H1 (cell line): ENCODE measurements at regions not wholly inside any gene's neighbourhood (a gene's known extent, or its start where the extent isn't known, plus 50 kb on each side); places are given as distances from the start of the nearest gene placed in this dataset.

Experiments
- CTBP2 ChIP-seq: IDR thresholded peaks from 2 replicates; pipeline ENCODE4 v1.7.0; 2011; ENCODE audit warnings: borderline replicate concordance, mild to moderate bottlenecking, moderate library complexity, mixed read lengths, low read length; ENCODE audit not compliant: insufficient read depth, insufficient read length
- KDM4A ChIP-seq: IDR thresholded peaks from one replicate; pipeline ENCODE4 v1.7.1; 2012; ENCODE audit warnings: low read depth, mild to moderate bottlenecking, moderate library complexity, low read length, inconsistent platforms; ENCODE audit not compliant: severe bottlenecking

DNA sequence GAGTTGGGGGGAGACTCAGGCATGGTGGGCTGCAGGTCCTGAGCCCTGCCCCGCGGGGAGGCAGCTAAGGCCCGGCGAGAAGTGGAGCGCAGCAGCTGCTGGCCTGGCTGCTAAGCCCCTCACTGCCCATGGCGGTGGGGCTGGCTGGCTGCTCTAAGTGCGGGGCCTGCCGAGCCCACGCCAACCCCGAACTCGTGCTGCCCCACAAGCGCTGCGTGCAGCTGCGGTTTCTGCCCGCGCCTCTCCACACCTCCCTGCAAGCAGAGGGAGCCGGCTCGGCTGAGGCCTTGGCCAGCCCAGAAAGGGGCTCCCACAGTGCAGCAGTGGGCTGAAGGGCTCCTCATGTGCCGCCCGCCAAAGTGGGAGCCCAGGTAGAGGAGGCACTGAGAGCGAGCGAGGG is 1355.1 kb upstream of the WWC1 start (continued):
- TF ChIP-seq KDM4A (no peak), CTBP2 (no peak)
